Activated T-cell treated with anti-CD3 and anti-CD28 coated beads for 24 hours (primary cell): ENCODE measurements at regions not wholly inside any gene's neighbourhood (a gene's known extent, or its start where the extent isn't known, plus 50 kb on each side); places are given as distances from the start of the nearest gene placed in this dataset.
"Not testable (repeated sequence)": the region's sequence is repeated elsewhere in the genome, so short reads cannot be mapped to it uniquely, and the experiment has no call there.

ENCODE experiments used
- DNase-seq: peaks from one replicate; pipeline ENCODE4 v3.0.0-alpha.2; 2020; ENCODE audit warnings: low read depth

- not testable (repeated sequence) for DNase-seq
These were observed 128.7 kb upstream of the TSC22D1 start for GRCh38 chr13:44704811-44705210.

GRCh38 chr13:44703371-44703770 lies 127.2 kb upstream of the TSC22D1 start:
- DNase-seq, result no peak

- no peak for DNase-seq
These were observed 121.9 kb upstream of the TSC22D1 start for GRCh38 chr13:44698066-44698465.

DNA sequence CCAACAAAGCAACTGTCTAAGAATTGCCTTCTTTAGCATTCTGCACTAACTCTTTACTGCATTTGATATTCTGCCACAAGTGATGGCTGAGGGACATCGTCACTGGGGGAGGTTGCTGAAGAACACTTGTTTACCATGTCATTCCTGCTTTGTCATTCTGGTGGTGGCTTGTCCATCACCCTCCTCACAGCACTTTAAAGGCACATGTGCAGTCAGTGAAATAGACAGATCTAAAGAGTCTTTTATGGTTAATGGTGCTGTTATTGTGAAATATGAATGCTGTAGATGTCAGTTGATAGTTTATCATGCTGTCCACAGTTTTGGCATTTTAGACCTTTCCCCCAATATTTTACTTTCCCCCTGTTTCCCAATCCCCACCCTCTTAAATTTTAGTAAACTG lies 120.9 kb upstream of the TSC22D1 start:
- DNase-seq, result no peak

DNA sequence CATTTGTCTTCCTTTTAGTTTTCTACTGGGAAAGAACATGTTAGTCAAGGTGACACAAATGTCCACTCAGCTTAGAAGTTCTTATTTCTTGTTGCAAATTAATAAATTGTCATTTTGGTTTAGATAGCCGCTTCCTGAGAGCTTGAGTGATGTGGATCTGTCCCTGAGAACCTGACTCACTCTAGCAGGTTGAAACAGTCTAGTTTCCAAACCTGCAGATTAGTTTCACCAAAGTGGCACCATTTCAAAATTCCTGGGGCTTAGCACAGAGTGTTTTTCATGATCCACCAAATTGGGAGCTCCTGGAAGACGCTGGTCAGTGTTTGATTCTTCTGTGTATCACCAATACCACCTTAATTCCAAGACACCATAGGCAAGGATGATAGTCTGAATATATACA lies 119.4 kb upstream of the TSC22D1 start:
- DNase-seq, result no peak

DNA sequence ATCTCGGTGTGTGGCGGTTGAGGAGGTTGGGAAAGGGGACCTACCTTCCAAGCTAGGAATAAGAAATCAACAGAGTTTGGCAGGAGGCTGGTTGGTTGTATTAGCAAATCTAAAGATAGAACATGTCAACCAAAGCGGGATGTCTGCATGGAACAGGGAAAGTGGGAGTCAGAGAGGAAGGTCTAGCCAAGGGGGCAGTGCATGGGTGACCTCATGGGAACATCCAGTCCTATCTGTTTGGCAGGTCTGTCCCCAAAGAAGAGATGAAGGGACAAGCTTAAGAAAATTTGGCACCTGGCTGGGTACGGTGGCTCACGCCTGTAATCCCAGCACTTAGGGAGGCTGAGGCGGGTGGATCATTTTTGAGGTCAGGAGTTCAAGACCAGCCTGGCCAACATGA lies 118.7 kb upstream of the TSC22D1 start:
- no peak for DNase-seq

DNA sequence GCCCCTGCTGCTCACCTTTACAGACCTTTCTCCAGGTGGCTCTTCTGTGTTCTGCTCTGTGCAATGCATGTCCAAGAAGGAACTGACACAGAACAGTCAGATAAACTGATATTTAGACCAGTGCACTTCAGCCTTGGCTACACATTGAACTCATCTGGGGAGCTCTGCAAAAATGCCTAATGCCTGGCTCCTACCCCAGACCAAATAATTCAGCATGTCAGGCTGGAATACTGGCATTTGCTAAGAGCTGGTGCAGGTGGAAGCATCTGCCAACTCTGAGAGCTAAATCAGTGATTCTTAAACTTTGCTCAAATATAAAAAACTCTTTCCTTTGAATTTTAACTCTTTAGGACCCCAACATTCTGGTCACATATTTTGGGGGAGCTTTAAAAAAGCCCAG lies 118.2 kb upstream of the TSC22D1 start:
- no peak for DNase-seq

- DNase-seq, result no peak
These were observed 117.1 kb upstream of the TSC22D1 start for GRCh38 chr13:44693156-44693764.

- DNase-seq, result no peak
These were observed 116.1 kb upstream of the TSC22D1 start for GRCh38 chr13:44692173-44692713.

GRCh38 chr13:44690376-44690775 lies 114.2 kb upstream of the TSC22D1 start:
- no peak for DNase-seq

- no peak for DNase-seq
These were observed 112.5 kb upstream of the TSC22D1 start for GRCh38 chr13:44688652-44689051.

DNA sequence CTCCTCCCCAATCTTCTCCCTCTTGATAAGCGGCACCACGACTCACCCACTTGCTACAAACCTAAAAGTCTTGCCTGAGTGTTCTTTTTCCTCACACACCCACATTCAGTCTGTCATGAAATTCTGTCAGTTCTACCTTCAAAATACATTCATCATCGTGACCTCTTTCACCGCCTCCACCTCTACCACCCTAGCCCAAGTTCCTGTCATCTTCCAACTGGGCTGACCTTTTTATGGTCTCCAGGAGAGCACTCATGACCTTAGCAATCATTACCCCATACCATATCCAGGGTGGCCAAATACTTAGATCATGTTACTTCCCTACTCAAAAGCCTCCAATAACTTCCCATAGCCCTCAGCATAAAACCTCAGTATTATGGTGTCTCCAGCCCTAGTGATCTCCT lies 110.4 kb upstream of the TSC22D1 start:
- DNase-seq, result no peak

DNA sequence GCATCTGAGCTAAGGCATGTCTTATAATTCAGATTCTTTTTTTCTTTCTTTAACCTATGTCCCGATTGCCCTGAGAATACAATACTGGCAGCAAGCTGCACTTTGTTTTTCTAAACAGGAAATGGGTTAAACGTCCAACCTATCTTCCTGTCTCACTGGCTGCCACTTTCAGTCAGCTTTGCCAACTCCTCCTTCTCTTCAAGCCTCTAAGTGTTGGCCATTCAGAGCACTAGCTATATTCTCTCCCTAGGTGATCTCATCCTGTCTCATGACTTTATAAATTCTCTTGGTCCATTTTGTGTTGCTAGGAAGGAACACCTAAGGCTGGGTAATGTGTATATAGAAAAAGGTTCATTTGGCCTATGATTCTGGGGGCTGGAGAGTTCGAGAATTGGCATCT lies 109.5 kb upstream of the TSC22D1 start:
- DNase-seq, result no peak

GRCh38 chr13:44682416-44682815 lies 106.3 kb upstream of the TSC22D1 start:
- not testable (repeated sequence) for DNase-seq

DNA sequence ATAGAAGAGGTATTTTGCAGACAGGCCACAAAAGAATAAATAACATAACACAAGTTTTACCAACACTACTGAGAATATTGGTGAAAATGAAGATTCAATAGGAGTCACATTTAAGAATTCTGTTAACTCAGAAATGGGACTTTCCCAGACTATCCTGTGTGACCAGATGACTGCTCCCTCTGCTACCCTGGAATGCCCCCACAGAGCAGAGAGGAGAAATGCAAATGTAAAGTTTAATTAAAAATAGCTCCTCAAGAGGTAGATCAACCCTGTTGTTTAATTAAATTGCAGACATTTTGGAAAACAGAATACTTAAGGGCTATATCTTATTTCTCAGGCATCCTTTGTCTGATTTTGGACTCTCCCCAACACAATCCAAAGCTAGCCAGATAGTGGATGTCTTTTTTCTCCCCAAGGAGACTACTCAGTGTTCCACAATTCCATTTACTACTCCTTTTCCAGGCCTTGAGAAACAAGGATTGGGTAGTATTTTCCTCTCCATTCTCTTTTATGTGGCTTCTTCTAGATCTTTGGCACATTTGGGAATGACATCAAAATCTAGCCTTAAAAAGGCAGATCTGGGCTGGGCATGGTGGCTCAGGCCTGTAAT lies 104.7 kb upstream of the TSC22D1 start:
- no peak for DNase-seq

GRCh38 chr13:44679597-44679996 lies 103.5 kb upstream of the TSC22D1 start:
- DNase-seq, result no peak

DNA sequence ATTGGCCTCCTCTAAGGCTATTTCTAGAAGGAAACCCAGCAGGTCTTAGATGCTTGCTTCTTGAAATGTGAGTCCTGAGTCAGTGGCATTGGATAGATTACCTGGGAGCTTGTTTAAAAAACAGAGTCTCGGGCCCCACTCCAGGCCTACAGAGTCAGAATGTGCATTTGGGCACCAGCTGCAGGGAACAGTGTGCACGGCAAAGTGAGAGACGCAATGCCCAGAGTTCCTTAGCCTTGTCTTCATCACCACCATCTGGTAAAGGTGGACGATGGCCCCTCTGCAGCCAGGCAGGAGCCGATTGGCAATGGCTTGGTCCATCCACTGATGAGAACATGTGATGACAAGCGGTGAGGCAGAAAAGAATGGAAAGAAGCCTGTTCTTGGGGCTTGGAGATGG lies 102.1 kb upstream of the TSC22D1 start:
- DNase-seq, result no peak

GRCh38 chr13:44676534-44676933 lies 100.4 kb upstream of the TSC22D1 start:
- no peak for DNase-seq

DNA sequence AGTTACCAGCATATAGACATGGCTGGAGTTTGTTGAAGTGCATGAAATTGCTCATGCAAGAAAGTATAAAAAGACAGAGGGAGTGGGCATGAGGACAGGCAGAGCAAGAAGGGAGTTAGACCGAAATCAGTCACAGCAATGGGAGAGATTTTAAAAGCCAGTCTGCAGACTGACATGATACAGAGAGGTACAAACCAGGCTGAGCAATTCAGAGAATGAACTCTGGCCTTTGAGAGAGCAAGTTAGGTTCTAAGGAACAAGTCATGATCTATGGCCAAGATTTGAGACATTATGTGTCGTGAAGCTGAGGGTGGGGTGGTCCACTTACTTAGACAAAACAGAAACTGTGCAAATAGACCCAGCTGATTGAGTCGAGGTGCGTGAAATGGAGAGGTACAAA lies 93.4 kb upstream of the TSC22D1 start:
- DNase-seq, result no peak

DNA sequence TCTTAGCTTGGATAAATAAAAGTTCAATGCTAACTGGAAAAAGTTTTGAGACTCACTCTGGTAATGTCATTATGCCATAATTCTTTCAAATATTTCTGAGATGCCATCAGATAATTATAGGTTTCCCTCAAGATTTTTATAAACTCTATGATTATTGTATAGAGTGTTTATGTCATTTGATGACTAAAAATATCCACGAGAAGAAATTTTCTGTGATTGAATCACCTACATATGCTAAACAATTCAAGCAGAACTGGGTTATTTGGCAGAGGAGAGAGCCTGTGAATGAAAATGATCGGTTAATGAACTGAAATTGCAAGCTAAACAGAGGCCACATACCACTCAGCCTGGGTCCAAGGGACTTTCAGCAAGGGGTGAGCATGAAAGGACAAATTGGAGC lies 92.6 kb upstream of the TSC22D1 start:
- no peak for DNase-seq

GRCh38 chr13:44667943-44668342 lies 91.8 kb upstream of the TSC22D1 start:
- no peak for DNase-seq

GRCh38 chr13:44666538-44666937 lies 90.4 kb upstream of the TSC22D1 start:
- DNase-seq, result not testable (repeated sequence)

- no peak for DNase-seq
These were observed 88.2 kb upstream of the TSC22D1 start for GRCh38 chr13:44664308-44664707.

DNA sequence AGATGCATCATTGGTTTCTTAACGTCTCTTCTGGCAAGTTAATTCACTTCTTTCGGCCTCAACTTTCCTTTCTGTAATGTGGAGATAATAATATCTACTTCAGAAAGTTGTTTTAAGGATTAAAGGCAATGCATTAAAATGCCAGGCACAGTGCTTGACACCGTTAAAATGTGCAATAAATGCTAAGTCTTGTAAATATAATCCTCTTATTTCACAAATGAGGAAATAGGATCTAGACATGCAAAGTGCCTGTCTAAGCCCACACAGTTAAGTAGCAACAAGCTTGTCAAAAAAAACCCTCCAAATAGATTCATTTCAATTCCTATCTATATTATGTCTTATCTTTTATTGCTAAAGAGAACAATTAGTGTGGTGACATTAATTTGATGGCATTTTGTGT lies 86.4 kb upstream of the TSC22D1 start:
- DNase-seq, result no peak
